SHP77 treated with DMSO at 0.1 percent for 48 hours (cell line): ENCODE measurements at regions not wholly inside any gene's neighbourhood (a gene's known extent, or its start where the extent isn't known, plus 50 kb on each side); places are given as distances from the start of the nearest gene placed in this dataset.
"Not testable (repeated sequence)": the region's sequence is repeated elsewhere in the genome, so short reads cannot be mapped to it uniquely, and the experiment has no call there.

ENCODE experiments used
- DNase-seq: peaks from one replicate; lab custom pipeline; 2025; lab: John Stamatoyannopoulos, UW

GRCh38 chr4:30450474-30450873, 269.7 kb upstream of the PCDH7 start:
- no peak for DNase-seq

- DNase-seq: no peak
Measured at GRCh38 chr4:30454504-30454903, 265.7 kb upstream of the PCDH7 start.

GRCh38 chr4:30456716-30457115, 263.5 kb upstream of the PCDH7 start:
- no peak for DNase-seq

DNA sequence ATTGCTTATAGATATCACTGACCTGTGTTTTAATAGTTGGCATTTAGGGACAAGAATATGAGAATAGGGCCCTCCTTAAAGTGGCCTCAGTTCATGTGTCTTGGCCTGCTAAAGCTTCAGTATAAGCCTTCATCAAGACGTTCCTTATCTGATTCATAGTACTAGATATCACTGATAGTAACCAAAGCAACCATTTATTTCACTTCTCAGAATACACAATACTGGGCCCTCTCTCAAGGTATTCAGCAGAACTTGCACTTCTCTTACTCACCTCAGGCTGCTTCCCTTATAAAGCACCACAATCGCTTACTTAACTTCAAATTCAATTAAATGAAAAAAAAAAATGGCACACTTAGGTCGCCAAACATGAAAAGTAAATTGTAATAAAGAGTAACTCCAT, 259.4 kb upstream of the PCDH7 start:
- DNase-seq: no peak

GRCh38 chr4:30461218-30461617, 259.0 kb upstream of the PCDH7 start:
- DNase-seq: no peak

GRCh38 chr4:30462445-30463090, 257.6 kb upstream of the PCDH7 start:
- no peak for DNase-seq

DNA sequence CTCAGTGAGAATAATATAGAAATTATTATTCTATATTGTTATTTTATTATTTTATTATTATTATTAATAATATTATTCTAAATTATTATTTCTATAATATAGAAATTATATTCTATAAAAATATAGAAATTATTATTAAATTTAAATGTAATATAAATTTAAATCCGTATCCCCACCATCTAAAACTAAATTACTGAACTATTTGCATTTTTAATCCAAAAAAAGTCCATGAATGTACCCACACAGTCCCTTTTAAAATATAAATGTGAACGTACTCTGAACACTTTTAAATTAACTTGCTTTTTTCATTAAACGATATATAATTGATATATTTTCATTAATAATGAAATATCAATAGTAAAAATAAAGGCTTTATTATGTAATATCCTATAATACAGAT, 248.3 kb upstream of the PCDH7 start:
- DNase-seq: no peak

DNA sequence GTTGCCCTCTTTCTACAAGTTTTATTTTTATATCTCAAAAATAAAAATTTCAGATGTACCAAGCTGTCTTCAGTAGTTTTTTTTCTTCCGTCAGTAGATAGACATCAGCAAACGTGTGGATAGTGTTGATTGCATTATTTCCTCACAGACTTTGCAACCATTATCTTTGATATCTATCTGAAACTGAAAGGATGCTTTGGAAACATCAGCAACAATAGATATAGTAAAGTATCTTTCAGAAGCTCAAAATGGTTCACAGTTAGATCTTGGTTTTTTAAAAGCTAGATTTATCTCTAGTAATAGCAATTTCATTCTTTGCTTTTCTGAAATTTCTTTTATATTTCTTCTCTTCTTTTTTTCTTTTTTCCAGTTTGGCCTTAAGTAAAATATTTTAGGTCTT, 246.9 kb upstream of the PCDH7 start:
- no peak for DNase-seq

- DNase-seq: no peak
Measured at GRCh38 chr4:30495251-30495650, 224.9 kb upstream of the PCDH7 start.

- DNase-seq: no peak
Measured at GRCh38 chr4:30495651-30496310, 224.4 kb upstream of the PCDH7 start.

- no peak for DNase-seq
Measured at GRCh38 chr4:30511751-30512150, 208.4 kb upstream of the PCDH7 start.

- no peak for DNase-seq
Measured at GRCh38 chr4:30518211-30518610, 202.0 kb upstream of the PCDH7 start.

DNA sequence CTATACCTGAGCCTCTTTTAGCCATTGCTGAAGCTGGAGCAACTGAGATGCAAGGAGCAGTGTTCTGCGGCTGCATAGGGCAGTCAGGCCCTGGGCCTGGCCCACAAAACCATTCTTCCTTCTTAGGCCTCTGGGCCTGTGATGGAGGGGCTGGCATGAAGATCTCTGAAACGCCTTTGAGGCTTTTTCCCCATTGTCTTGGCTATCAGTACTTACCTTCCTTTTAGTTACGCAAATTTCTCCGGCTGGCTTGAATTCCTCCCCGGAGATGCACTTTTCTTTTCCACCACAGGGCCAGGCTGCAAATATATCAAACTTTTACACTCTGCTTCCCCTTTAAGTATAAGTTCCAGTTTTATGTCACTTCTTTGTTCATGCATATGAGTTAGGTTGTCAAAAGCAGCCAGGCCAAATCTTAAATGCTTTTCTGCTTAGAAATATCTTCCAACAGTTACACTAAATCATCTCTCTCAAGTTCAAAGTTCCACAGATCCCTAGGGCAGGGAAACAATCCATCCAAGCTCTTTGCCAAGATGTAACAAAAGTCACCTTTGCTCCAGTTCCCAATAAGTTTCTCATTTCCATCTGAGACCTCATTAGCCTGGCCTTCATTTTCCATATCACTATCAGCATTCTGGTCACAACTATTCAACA, 194.4 kb upstream of the PCDH7 start:
- no peak for DNase-seq

- DNase-seq: no peak
Measured at GRCh38 chr4:30535255-30535654, 184.9 kb upstream of the PCDH7 start.

DNA sequence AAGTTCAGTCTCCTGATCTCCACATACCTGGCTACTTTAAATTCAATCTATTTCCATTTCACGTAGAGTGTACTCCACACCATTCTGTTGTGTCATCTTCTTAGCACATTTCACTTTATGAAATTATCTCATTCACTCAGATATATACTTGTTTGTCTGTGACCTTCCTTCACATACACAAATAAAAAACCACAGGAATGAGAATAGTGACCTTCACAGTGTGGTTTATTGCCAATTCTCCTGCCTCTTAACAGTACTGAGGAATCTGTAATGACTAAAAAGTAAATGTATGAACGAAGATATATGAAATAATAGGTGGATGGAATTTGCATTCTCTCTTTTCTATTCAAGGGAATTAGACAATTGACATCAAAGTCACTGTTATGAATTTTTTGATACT, 183.9 kb upstream of the PCDH7 start:
- DNase-seq: no peak

DNA sequence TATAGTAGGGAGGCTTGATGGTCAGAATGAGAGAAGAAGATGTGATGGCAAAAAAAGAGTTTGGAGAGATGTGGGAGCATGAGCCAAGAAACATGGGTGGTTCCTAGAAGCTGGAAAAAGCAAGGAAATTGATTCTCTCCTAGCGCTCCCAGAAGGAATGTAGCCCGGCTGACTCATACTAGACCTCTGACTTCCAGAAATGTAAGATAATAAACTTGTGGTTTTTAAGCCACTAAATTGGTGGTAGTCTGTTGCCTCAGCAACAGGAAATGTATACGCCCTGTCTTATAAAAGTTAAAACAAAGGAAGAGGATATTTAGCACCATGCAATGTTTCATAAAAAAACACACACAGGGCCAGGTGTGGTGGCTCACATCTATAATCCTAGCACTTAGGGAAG, 182.7 kb upstream of the PCDH7 start:
- DNase-seq: no peak

GRCh38 chr4:30538794-30539193, 181.4 kb upstream of the PCDH7 start:
- DNase-seq: no peak

DNA sequence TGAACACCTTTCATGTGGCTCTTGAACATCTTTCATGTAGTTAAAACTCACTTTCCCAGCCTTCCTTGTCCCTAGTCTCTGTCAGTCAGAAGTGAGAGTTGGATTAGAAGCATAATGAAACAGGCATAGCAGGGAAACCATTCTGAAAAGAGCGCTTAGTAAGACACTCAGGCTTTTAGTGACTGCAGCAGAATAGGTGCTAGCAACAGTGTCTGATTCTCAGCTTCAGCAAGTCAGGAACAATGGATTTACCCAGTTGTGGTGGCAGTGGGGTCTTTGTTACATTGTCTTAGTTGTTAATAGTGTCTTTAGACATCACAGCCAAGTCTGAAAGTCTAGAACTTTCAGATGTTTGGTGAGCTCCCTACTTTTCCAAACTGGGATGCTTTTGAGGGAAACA, 177.1 kb upstream of the PCDH7 start:
- no peak for DNase-seq

- no peak for DNase-seq
Measured at GRCh38 chr4:30553151-30553550, 167.0 kb upstream of the PCDH7 start.

DNA sequence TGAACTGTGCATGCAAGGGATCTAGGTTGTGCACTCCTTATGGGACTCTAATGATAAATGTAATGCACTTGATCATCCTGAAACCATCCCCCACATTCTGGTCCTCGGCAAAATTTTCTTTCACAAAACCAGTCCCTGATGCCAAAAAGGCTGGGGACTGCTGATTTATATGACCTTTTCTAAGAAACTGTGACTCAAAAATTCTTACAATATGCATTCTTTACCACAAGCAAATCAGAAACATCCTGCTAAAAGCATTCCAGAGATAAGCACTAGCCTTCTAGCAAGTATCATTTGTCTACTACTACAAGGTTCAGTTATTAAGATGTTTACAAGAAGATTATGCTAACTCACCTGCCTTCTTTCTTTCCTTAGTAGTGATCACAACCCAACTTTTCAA, 166.5 kb upstream of the PCDH7 start:
- DNase-seq: no peak

GRCh38 chr4:30555775-30556174, 164.4 kb upstream of the PCDH7 start:
- no peak for DNase-seq

- DNase-seq: no peak
Measured at GRCh38 chr4:30559481-30559880, 160.7 kb upstream of the PCDH7 start.

- no peak for DNase-seq
Measured at GRCh38 chr4:30586850-30587249, 133.3 kb upstream of the PCDH7 start.

DNA sequence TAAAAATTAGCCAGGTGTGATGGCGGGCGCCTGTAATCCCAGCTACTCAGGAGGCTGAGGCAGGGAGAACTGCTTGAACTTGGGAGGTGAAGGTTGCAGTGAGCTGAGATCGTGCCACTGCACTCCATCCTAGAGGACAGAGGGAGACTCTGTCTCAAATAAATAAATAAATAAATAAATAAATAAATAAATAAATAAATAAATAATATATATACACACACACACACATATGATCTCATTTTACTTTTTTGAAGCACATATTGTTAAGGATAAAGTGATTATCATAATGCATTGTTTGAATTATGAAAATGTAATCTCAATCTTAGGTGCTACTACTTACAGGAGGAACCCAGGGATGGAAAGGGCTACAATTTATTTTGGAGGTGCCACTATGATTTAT, 130.5 kb upstream of the PCDH7 start:
- DNase-seq: not testable (repeated sequence)
